NB4 (cell line): ENCODE measurements at regions not wholly inside any gene's neighbourhood (a gene's known extent, or its start where the extent isn't known, plus 50 kb on each side); places are given as distances from the start of the nearest gene placed in this dataset.

Source experiments
- MYC ChIP-seq: IDR thresholded peaks from 2 replicates; pipeline ENCODE4 v1.6.1; 2011; ENCODE audit warnings: low read depth, low read length
- POLR2A ChIP-seq: IDR thresholded peaks from 2 replicates; pipeline ENCODE4 v1.6.1; 2011; ENCODE audit warnings: mild to moderate bottlenecking; ENCODE audit not compliant: insufficient read length; ENCODE audit errors: extremely low read depth
- TF ChIP-seq, protein P1 (sequence below): IDR thresholded peaks from one replicate; pipeline ENCODE4 v1.5.1; 2012; ENCODE audit warnings: low read depth, low read length
- TF ChIP-seq, protein P2 (sequence below): IDR thresholded peaks from 2 replicates; pipeline ENCODE4 v1.6.1; 2011; ENCODE audit warnings: low read depth, low read length

DNA sequence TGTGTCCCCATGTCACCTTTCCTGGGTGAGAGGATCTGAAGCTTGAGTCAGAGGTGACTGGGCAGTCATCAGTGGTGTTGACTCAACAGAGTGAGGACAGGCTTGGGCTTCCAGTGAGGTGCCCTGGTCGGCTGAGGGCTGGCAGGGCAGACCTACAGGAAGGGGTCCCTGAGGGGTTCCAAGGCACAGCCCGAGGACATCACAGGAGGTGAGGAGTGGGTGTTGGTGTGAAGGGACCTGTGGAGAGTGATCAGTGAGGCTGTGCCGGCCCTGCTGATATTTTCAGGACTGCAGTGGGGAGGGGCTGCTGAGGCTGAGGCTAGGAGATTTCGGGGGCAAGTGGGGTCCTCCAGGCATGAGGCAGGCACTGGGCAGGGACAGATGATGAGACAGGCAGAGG, 545.5 kb downstream of the TCERG1L start:
- TF ChIP-seq, protein P1, sequence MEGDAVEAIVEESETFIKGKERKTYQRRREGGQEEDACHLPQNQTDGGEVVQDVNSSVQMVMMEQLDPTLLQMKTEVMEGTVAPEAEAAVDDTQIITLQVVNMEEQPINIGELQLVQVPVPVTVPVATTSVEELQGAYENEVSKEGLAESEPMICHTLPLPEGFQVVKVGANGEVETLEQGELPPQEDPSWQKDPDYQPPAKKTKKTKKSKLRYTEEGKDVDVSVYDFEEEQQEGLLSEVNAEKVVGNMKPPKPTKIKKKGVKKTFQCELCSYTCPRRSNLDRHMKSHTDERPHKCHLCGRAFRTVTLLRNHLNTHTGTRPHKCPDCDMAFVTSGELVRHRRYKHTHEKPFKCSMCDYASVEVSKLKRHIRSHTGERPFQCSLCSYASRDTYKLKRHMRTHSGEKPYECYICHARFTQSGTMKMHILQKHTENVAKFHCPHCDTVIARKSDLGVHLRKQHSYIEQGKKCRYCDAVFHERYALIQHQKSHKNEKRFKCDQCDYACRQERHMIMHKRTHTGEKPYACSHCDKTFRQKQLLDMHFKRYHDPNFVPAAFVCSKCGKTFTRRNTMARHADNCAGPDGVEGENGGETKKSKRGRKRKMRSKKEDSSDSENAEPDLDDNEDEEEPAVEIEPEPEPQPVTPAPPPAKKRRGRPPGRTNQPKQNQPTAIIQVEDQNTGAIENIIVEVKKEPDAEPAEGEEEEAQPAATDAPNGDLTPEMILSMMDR: no peak
- TF ChIP-seq, protein P2, sequence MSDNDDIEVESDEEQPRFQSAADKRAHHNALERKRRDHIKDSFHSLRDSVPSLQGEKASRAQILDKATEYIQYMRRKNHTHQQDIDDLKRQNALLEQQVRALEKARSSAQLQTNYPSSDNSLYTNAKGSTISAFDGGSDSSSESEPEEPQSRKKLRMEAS: no peak
- no peak for TF ChIP-seq POLR2A
- no peak for TF ChIP-seq MYC
